B cell (primary cell): ENCODE measurements at regions not wholly inside any gene's neighbourhood (a gene's known extent, or its start where the extent isn't known, plus 50 kb on each side); places are given as distances from the start of the nearest gene placed in this dataset.

Experiments used
- ATAC-seq: fragments of 200-7000 bp; cut with Tn5 transposase; one replicate; pipeline ENCODE4 v1.10.0; 2021; ENCODE audit warnings: low read depth, mild to moderate bottlenecking, moderate number of reproducible peaks, moderate library complexity
- CTCF ChIA-PET: fragments of 350-600 bp; sonication (Branson Sonifier 250); formaldehyde crosslinking; loops from one replicate; lab custom pipeline; 2021; ENCODE audit warnings: antibody characterized with exemption, inconsistent platforms; lab: Charles Lee
- POLR2A ChIA-PET: fragments of 350-600 bp; sonication (Branson Sonifier 250); formaldehyde crosslinking; loops from one replicate; lab custom pipeline; 2021; ENCODE audit warnings: antibody characterized with exemption; lab: Charles Lee
- DNase-seq: peaks from one replicate; pipeline ENCODE4 v3.0.0; 2013
- H2AFZ ChIP-seq: 2 replicates; pipeline ENCODE4 v1.6.1; 2012; ENCODE audit warnings: mild to moderate bottlenecking, low read depth, low read length; ENCODE audit not compliant: insufficient read depth, poor library complexity, severe bottlenecking
- H3K27ac ChIP-seq, 2 donors: 1 replicate in 1 of 2; 2 replicates in 1 of 2; pipeline ENCODE4 v1.5.1; 2012 to 2013; ENCODE audit warnings: low read length in 2 of 2, mild to moderate bottlenecking in 2 of 2, moderate library complexity in 1 of 2
- H3K27me3 ChIP-seq, 4 experiments: fragments of 200-600 bp in 1 of 4; sonication (generic) in 1 of 4; replicated peaks in 1 of 4; 1 replicate in 2 of 4; 2 replicates in 2 of 4; pipeline versions ENCODE4 v1.6.1 to v1.7.0; 2013 to 2016; ENCODE audit warnings: low read length in 3 of 4, mild to moderate bottlenecking in 2 of 4, mixed read lengths in 1 of 4, moderate library complexity in 1 of 4; ENCODE audit not compliant: insufficient read depth in 4 of 4, control insufficient read depth in 3 of 4; ENCODE audit errors: control extremely low read depth in 1 of 4
- H3K36me3 ChIP-seq, 2 experiments: replicated peaks in 1 of 2; 1 replicate in 1 of 2; 2 replicates in 1 of 2; pipeline versions ENCODE4 v1.6.1 to v1.7.1; 2013; ENCODE audit warnings: low read length in 1 of 2; ENCODE audit not compliant: insufficient read depth in 2 of 2, control insufficient read depth in 1 of 2; ENCODE audit errors: control extremely low read depth in 1 of 2, extremely low read depth in 1 of 2
- H3K4me1 ChIP-seq, 2 donors: fragments of 200-600 bp in 1 of 2; sonication (generic) in 1 of 2; 1 replicate in 1 of 2; 2 replicates in 1 of 2; pipeline versions ENCODE4 v1.5.1 to v1.6.1; 2013 to 2017; ENCODE audit warnings: low read length in 2 of 2; ENCODE audit not compliant: control insufficient read depth in 2 of 2, insufficient read depth in 2 of 2
- H3K4me2 ChIP-seq: replicated peaks from 2 replicates; pipeline ENCODE3; 2012; ENCODE audit warnings: mild to moderate bottlenecking, low read depth, low read length; ENCODE audit not compliant: poor library complexity, severe bottlenecking
- H3K4me3 ChIP-seq, 5 experiments: fragments of 200-600 bp in 1 of 5; sonication (generic) in 1 of 5; 1 replicate in 3 of 5; 2 replicates in 2 of 5; pipeline versions ENCODE4 v1.5.1 to v1.7.0; 2011 to 2016; ENCODE audit warnings: low read length in 4 of 5, mild to moderate bottlenecking in 4 of 5, low read depth in 2 of 5, control low read depth in 1 of 5, moderate library complexity in 1 of 5; ENCODE audit not compliant: insufficient read depth in 1 of 5; ENCODE audit errors: control extremely low read depth in 1 of 5, extremely low read depth in 1 of 5
- H3K79me2 ChIP-seq: fragments of 200-600 bp; sonication (generic); one replicate; pipeline ENCODE4 v1.6.0; 2016; ENCODE audit warnings: low read length; ENCODE audit not compliant: control insufficient read depth, insufficient read depth
- H3K9ac ChIP-seq: fragments of 200-600 bp; sonication (generic); 2 replicates; pipeline ENCODE4 v1.6.1; 2017; ENCODE audit warnings: mild to moderate bottlenecking, low read length, moderate library complexity
- H3K9me3 ChIP-seq, 3 donors: one replicate each; pipeline versions ENCODE4 v1.6.1 to v1.7.1; 2013; ENCODE audit warnings: low read length in 2 of 3; ENCODE audit not compliant: control insufficient read depth in 2 of 3, insufficient read depth in 1 of 3; ENCODE audit errors: control extremely low read depth in 1 of 3
- H4K20me1 ChIP-seq: 2 replicates; pipeline ENCODE4 v1.6.0; 2012; ENCODE audit warnings: mild to moderate bottlenecking, low read length; ENCODE audit not compliant: insufficient read depth, control insufficient read depth, poor library complexity, severe bottlenecking
- H3K27ac Mint-ChIP-seq: one replicate; pipeline ENCODE4 v1.8.0; 2021; ENCODE audit warnings: mixed read lengths
- H3K27me3 Mint-ChIP-seq: one replicate; pipeline ENCODE4 v1.8.0; 2021; ENCODE audit warnings: mixed read lengths
- H3K4me1 Mint-ChIP-seq: one replicate; pipeline ENCODE4 v1.8.0; 2021; ENCODE audit warnings: mixed read lengths
- H3K4me3 Mint-ChIP-seq: one replicate; pipeline ENCODE4 v1.8.0; 2021; ENCODE audit warnings: mixed read lengths
- H3K9me3 Mint-ChIP-seq: one replicate; pipeline ENCODE4 v1.8.0; 2022; ENCODE audit warnings: mixed read lengths; ENCODE audit not compliant: insufficient read depth
- CTCF ChIP-seq: fragments of 200-600 bp; IDR thresholded peaks from one replicate; pipeline ENCODE4 v1.8.0; 2022; ENCODE audit warnings: antibody characterized with exemption, mild to moderate bottlenecking
- EZH2 ChIP-seq: IDR thresholded peaks from 2 replicates; pipeline ENCODE4 v1.6.1; 2012; ENCODE audit warnings: borderline replicate concordance, low read depth, mild to moderate bottlenecking, moderate library complexity, low read length; ENCODE audit not compliant: insufficient read depth, poor library complexity, severe bottlenecking
- WGBS: methylation state at CpG from one replicate; pipeline ENCODE4 v1.1.5; 2013; ENCODE audit warnings: missing lambda C conversion rate; ENCODE audit not compliant: insufficient coverage; 5-methylcytosine and 5-hydroxymethylcytosine counted together
- intact Hi-C: fragments of 100-400 bp; cut with micrococcal nuclease; formaldehyde crosslinking; loops from one replicate; pipeline ENCODE4 v1.10.0; 2022

GRCh38 chr4:56245547-56246232, 141.6 kb downstream of the AASDH start:
- H4K20me1 ChIP-seq = no peaks in the 10 kb centered on the region
- Mint-ChIP-seq H3K4me1 (no peaks in the 10 kb centered on the region), H3K27me3 (peaks cover 3% of the 10 kb centered on the region), H3K27ac (no peak overlapping the region), H3K9me3 (no peaks in the 10 kb centered on the region), H3K4me3 (no peak overlapping the region)
- H3K36me3 ChIP-seq = no peaks in the 10 kb centered on the region
- H3K27me3 ChIP-seq = no peaks in the 10 kb centered on the region
- ATAC-seq = no peak
- H2AFZ ChIP-seq = no peak overlapping the region
- CTCF ChIA-PET = no interaction called here
- no peaks in the 10 kb centered on the region for H3K4me1 ChIP-seq
- DNase-seq = no peak
- H3K27ac ChIP-seq = no peak overlapping the region
- no peaks in the 10 kb centered on the region for H3K79me2 ChIP-seq
- no peaks in the 10 kb centered on the region for H3K9me3 ChIP-seq
- intact Hi-C loops = no loop called here
- no peak overlapping the region for H3K9ac ChIP-seq
- no peak overlapping the region for H3K4me3 ChIP-seq
- POLR2A ChIA-PET = no interaction called here
- H3K4me2 ChIP-seq = no peak overlapping the region
- no peak for TF ChIP-seq EZH2
- no peak for TF ChIP-seq CTCF
- WGBS = 80% methylated on average over 1 of the region's 2 CpGs

- intact Hi-C loops = no loop called here
- Histone ChIP-seq H2AFZ (no peak overlapping the region), H3K27me3 (no peaks in the 10 kb centered on the region), H3K4me1 (no peaks in the 10 kb centered on the region), H3K36me3 (no peaks in the 10 kb centered on the region), H3K27ac (no peak overlapping the region), H3K4me3 (no peak overlapping the region), H3K4me2 (no peak overlapping the region), H3K79me2 (no peaks in the 10 kb centered on the region), H3K9me3 (no peaks in the 10 kb centered on the region), H4K20me1 (no peaks in the 10 kb centered on the region), H3K9ac (no peak overlapping the region)
- no peak for DNase-seq
- no peaks in the 10 kb centered on the region for H3K9me3 Mint-ChIP-seq
- ATAC-seq = no peak
- peaks cover 3% of the 10 kb centered on the region for H3K27me3 Mint-ChIP-seq
- ChIA-PET POLR2A (no interaction called here), CTCF (no interaction called here)
- no peak overlapping the region for H3K4me3 Mint-ChIP-seq
- TF ChIP-seq EZH2 = no peak
- TF ChIP-seq CTCF = no peak
- H3K4me1 Mint-ChIP-seq = no peaks in the 10 kb centered on the region
- no peak overlapping the region for H3K27ac Mint-ChIP-seq
These were observed 142.6 kb downstream of the AASDH start for GRCh38 chr4:56244681-56245080.
